A673 (cell line): ENCODE measurements at regions not wholly inside any gene's neighbourhood (a gene's known extent, or its start where the extent isn't known, plus 50 kb on each side); places are given as distances from the start of the nearest gene placed in this dataset.

ENCODE experiments used
- CTCF ChIP-seq: fragments of 300-800, 200-600 bp; sonication (generic); conservative IDR thresholded peaks from 2 replicates; pipeline ENCODE4 v1.5.1; 2017; ENCODE audit warnings: low read depth, mild to moderate bottlenecking, antibody characterized with exemption, low read length, moderate library complexity, mixed read lengths
- EZH2 ChIP-seq: fragments of 200-600 bp; sonication (generic); IDR thresholded peaks from 2 replicates; pipeline ENCODE4 v1.6.1; 2017; ENCODE audit warnings: borderline replicate concordance, low read depth, mild to moderate bottlenecking, mixed read lengths, antibody characterized with exemption, low read length; ENCODE audit not compliant: poor library complexity, severe bottlenecking

- TF ChIP-seq CTCF (no peak), EZH2 (no peak)
These were observed 338.9 kb upstream of the TMCO5A start for GRCh38 chr15:37595426-37595970.
